ENCODE measurements at regions not wholly inside any gene's neighbourhood (a gene's known extent, or its start where the extent isn't known, plus 50 kb on each side); places are given as distances from the start of the nearest gene placed in this dataset.

DNA sequence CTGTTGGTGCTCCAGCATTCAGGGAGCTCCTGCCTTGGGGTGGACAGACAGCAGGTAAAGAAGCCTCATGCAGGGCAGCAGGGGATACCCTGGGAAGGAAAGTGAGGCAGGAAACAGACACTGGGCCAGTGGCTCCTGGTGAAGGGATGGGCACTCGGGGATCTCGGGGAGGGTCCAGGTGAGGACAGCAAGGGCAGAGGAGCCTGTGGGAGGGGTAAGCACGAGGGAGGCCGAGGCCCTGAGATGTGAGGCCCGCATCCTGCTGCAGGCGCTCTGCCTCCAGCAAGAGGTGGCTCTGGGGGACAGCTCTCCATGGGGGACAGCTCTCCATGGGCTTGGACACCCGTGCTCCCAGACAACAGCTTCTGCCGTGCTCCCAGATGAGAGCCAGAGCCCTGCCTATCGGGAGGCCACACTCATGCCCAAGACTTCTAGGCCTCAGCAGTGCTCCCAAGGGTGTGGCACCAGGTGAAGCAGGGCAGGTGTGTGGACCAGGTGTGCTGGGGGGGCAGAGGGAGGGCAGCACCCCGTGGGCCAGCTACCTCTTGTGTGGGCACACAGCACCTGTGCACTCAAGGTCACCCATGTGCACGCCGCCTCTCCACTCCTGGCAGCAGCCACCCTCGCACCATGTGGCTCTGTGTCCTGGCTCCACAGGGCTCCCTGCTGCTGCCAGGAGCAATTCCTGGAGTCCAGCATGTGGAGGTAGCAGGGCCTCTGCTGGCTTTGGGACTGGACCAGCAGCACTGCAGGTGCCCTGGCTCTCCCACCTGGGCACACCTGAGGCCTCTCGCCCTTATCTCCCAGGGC, 93.6 kb upstream of the INSIG1 start:
- ChIA-PET POLR2A (interaction anchor here (1.6 kb wide), 1 partner anchor 93 kb away, joined by 9 read pairs; the partner anchor contains the start of gene INSIG1), CTCF (no interaction called here), RAD21 (ENCODE audit: low non-redundant PET in 1 of 2, low total read pairs in 2 of 2, uncharacterized antibody in 2 of 2, unreplicated experiment in 2 of 2) (interaction anchor here in 1 of 2 experiments (1.1 kb wide), 1 partner anchor 141 kb away, joined by 3 read pairs; no protein-coding TSS in a partner anchor)
- no peak for DNase-seq (ENCODE audit: low read depth, low spot score)
- ATAC-seq: no peak
- Histone ChIP-seq H3K27ac (ENCODE audit: low read depth, low read length) (no peak overlapping the region), H3K9me2 (ENCODE audit: insufficient read depth) (no peaks in the 10 kb centered on the region), H3K9me3 (ENCODE audit: control insufficient read depth in 1 of 2, insufficient read depth in 1 of 2, low read depth in 1 of 2, low read length in 2 of 2) (no peaks in the 10 kb centered on the region), H3K27me3 (ENCODE audit: insufficient read depth, low read length) (no peaks in the 10 kb centered on the region), H3K4me3 (replicated peaks in 1 of 2; ENCODE audit: low read depth in 1 of 2, low read length in 2 of 2) (no peak overlapping the region), H3K79me2 (ENCODE audit: insufficient read depth, low read length) (no peaks in the 10 kb centered on the region), H3K9ac (ENCODE audit: low read length) (no peak overlapping the region), H4K20me1 (ENCODE audit: insufficient read depth) (no peaks in the 10 kb centered on the region), H3K4me1 (ENCODE audit: control insufficient read depth in 1 of 2, insufficient read depth in 2 of 2, low read length in 2 of 2) (peaks cover 14 to 31% of the 10 kb centered on the region in 2 experiments; a peak in 3 of 4 replicates), H2AFZ (ENCODE audit: low read depth, low read length, poor library complexity, severe bottlenecking) (no peak overlapping the region), H3K36me3 (ENCODE audit: control insufficient read depth in 1 of 2, insufficient read depth in 2 of 2, low read length in 2 of 2) (no peaks in the 10 kb centered on the region), H3K4me2 (ENCODE audit: low read length) (no peak overlapping the region)
- BruUV-seq (replicated peaks): no TSS peak
- TF ChIP-seq ZNF274 (IDR thresholded peaks at IDR 0.05; ENCODE audit: low read depth, low read length): no peak
- no peak for TF ChIP-seq SP1 (IDR thresholded peaks at IDR 0.05; ENCODE audit: low read depth)
- no peak for TF ChIP-seq EGR1 (IDR thresholded peaks at IDR 0.05; ENCODE audit: low read depth)
- no peak for TF ChIP-seq EZH2 (IDR thresholded peaks at IDR 0.05)
- no peak for TF ChIP-seq YY1 (IDR thresholded peaks at IDR 0.05; ENCODE audit: extremely low read depth, insufficient replicate concordance, low read depth, low read length)
- TF ChIP-seq, protein P1, sequence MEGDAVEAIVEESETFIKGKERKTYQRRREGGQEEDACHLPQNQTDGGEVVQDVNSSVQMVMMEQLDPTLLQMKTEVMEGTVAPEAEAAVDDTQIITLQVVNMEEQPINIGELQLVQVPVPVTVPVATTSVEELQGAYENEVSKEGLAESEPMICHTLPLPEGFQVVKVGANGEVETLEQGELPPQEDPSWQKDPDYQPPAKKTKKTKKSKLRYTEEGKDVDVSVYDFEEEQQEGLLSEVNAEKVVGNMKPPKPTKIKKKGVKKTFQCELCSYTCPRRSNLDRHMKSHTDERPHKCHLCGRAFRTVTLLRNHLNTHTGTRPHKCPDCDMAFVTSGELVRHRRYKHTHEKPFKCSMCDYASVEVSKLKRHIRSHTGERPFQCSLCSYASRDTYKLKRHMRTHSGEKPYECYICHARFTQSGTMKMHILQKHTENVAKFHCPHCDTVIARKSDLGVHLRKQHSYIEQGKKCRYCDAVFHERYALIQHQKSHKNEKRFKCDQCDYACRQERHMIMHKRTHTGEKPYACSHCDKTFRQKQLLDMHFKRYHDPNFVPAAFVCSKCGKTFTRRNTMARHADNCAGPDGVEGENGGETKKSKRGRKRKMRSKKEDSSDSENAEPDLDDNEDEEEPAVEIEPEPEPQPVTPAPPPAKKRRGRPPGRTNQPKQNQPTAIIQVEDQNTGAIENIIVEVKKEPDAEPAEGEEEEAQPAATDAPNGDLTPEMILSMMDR (IDR thresholded peaks at IDR 0.05 in 2 of 3, conservative IDR thresholded peaks at IDR 0.05 in 1 of 3; ENCODE audit: borderline replicate concordance in 1 of 3, insufficient read depth in 1 of 3, low read depth in 2 of 3, low read length in 2 of 3): no peak
- no peak for TF ChIP-seq POLR2A (IDR thresholded peaks at IDR 0.05; ENCODE audit: borderline replicate concordance, extremely low read depth, insufficient read depth, insufficient read length)
- intact Hi-C loops (cut with micrococcal nuclease): loop anchor here (2.0 kb wide), 1 partner anchor 93 kb away; the partner anchor contains the start of gene INSIG1
